ENCODE measurements at regions not wholly inside any gene's neighbourhood (a gene's known extent, or its start where the extent isn't known, plus 50 kb on each side); places are given as distances from the start of the nearest gene placed in this dataset.

DNA sequence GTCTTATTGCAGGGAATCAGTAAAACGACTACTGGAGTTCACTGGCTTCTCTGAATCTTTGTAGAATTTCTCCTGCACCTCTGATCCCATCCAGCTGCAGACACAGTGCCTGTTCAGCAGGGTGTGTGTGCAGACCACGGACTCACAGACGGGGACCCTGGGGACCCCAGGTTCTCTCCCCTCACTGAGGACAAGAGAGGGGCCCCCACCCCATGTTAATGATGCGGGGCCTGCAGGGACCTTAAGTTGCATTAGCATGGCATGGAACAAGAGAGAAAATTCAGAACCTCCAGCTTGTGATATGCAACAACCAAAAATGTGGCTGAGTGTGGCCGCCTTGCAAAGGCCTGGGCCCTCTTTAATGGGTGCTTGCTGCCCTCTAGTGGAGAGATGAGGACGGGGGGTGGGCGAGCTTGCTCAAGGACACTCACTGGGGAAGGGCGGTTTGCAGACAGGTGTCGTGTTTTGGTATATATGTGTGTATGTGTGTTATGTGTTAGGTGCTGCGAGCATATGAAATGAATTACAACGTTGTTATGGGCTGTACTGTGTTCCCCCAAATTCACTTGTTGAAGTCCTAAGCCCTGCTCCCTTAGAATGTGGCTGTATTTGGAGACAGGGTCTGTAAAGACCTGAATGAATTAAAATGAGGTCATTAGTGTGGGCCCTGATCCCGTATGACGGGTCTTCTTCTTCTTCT is 84.4 kb upstream of the SEPTIN5 start:
- 17 to 18% methylated on average over 13 of the region's 13 CpGs for WGBS, 2 donors
- TF ChIP-seq POLR2A (IDR thresholded peaks at IDR 0.05) = no peak
- peak in 1 of 3 donors; percentile 68 for TF ChIP-seq CTCF (IDR thresholded peaks at IDR 0.05)
- intact Hi-C loops (cut with DNase I; ENCODE audit: low total_unique reads) = loop anchor here (5.0 to 10.0 kb wide), 2 partner anchors 495 to 673 kb away; partner anchors contain the start of gene TSSK2
- peak; percentile 69 to 95 for DNase-seq (ENCODE audit: low spot score in 2 of 2)
- no peak overlapping the region for H3K4me3 ChIP-seq (ENCODE audit: low read depth, poor library complexity, severe bottlenecking)

GRCh38 chr22:19630614-19631013 is 83.7 kb upstream of the SEPTIN5 start:
- no peak for TF ChIP-seq POLR2A (IDR thresholded peaks at IDR 0.05)
- TF ChIP-seq CTCF (IDR thresholded peaks at IDR 0.05) = no peak
- H3K4me3 ChIP-seq (ENCODE audit: low read depth, poor library complexity, severe bottlenecking) = no peak overlapping the region
- DNase-seq (ENCODE audit: low spot score in 2 of 2) = peak in 1 of 2 donors; percentile 8
- WGBS, 2 donors = 80 to 82% methylated on average over 5 of the region's 5 CpGs
- intact Hi-C loops (cut with DNase I; ENCODE audit: low total_unique reads) = loop anchor here (5.0 to 10.0 kb wide), 2 partner anchors 496 to 673 kb away; partner anchors contain the start of gene TSSK2

GRCh38 chr22:19631899-19632667 is 82.2 kb upstream of the SEPTIN5 start:
- DNase-seq (ENCODE audit: low spot score in 2 of 2) = peak in 1 of 2 donors; percentile 65
- no peak for TF ChIP-seq POLR2A (IDR thresholded peaks at IDR 0.05)
- no peak for TF ChIP-seq CTCF (IDR thresholded peaks at IDR 0.05)
- intact Hi-C loops (cut with DNase I; ENCODE audit: low total_unique reads) = loop anchor here (5.0 to 10.0 kb wide), 2 partner anchors 497 to 675 kb away; partner anchors contain the start of gene TSSK2
- H3K4me3 ChIP-seq (ENCODE audit: low read depth, poor library complexity, severe bottlenecking) = no peak overlapping the region
- WGBS, 2 donors = 53 to 66% methylated on average over 19 of the region's 19 CpGs

- intact Hi-C loops (cut with DNase I; ENCODE audit: low total_unique reads) = loop anchor here (5.0 to 10.0 kb wide), 2 partner anchors 498 to 675 kb away; partner anchors contain the start of gene TSSK2
- 58 to 67% methylated on average over 17 of the region's 17 CpGs for WGBS, 2 donors
- H3K4me3 ChIP-seq (ENCODE audit: low read depth, poor library complexity, severe bottlenecking) = no peak overlapping the region
- peak in 1 of 2 donors; percentile 79 for DNase-seq (ENCODE audit: low spot score in 2 of 2)
- TF ChIP-seq POLR2A (IDR thresholded peaks at IDR 0.05) = no peak
Observed at GRCh38 chr22:19632668-19633148, 81.6 kb upstream of the SEPTIN5 start.

GRCh38 chr22:19634226-19634975 is 79.9 kb upstream of the SEPTIN5 start:
- intact Hi-C loops (cut with DNase I; ENCODE audit: low total_unique reads) = loop anchor here (5.0 to 10.0 kb wide), 2 partner anchors 500 to 677 kb away; partner anchors contain the start of gene TSSK2
- peak in 1 of 2 donors; percentile 70 for DNase-seq (ENCODE audit: low spot score in 2 of 2)
- no peak overlapping the region for H3K4me3 ChIP-seq (ENCODE audit: low read depth, poor library complexity, severe bottlenecking)
- 83 to 85% methylated on average over 23 of the region's 23 CpGs for WGBS, 2 donors
- TF ChIP-seq CTCF (IDR thresholded peaks at IDR 0.05) (no peak), POLR2A (IDR thresholded peaks at IDR 0.05) (no peak)

Data from lower leg skin (tissue), 4 donors.